PC-3 (cell line): ENCODE measurements at regions not wholly inside any gene's neighbourhood (a gene's known extent, or its start where the extent isn't known, plus 50 kb on each side); places are given as distances from the start of the nearest gene placed in this dataset.

Experiments used
- ATAC-seq: fragments of 200-7000 bp; cut with Tn5 transposase; 2 replicates; pipeline ENCODE4 v1.9.1; 2020; ENCODE audit warnings: mild to moderate bottlenecking, moderate library complexity
- BruUV-seq: library from RNA; stranded (reverse); fragments of 400-500 nt; replicated peaks from 2 replicates; lab custom pipeline; 2021; lab: Mats Ljungman, UMichigan
- CTCF ChIA-PET: fragments of 300-600 bp; sonication (Branson Sonifier 250); formaldehyde crosslinking; loops from one replicate; lab custom pipeline; 2022; ENCODE audit warnings: antibody characterized with exemption; lab: Charles Lee
- POLR2A ChIA-PET: fragments of 300-600 bp; sonication (Branson Sonifier 250); formaldehyde crosslinking; loops from one replicate; lab custom pipeline; 2022; ENCODE audit warnings: antibody characterized with exemption; ENCODE audit not compliant: unreplicated experiment; lab: Charles Lee
- DNase-seq: peaks from one replicate; pipeline ENCODE4 v3.0.0-alpha.2; 2015
- H2AFZ ChIP-seq: fragments of 300-600 bp; sonication (generic); 2 replicates; pipeline ENCODE4 v1.6.0; 2016; ENCODE audit warnings: antibody characterized with exemption, low read length
- H3F3A ChIP-seq: fragments of 300-600 bp; sonication (generic); one replicate; pipeline ENCODE4 v1.6.0; 2017; ENCODE audit warnings: antibody characterized with exemption, low read length, control low read depth, mild to moderate bottlenecking; ENCODE audit not compliant: unreplicated experiment
- H3K27ac ChIP-seq: fragments of 300-600 bp; sonication (generic); 2 replicates; pipeline ENCODE4 v1.5.1; 2016; ENCODE audit warnings: mild to moderate bottlenecking, low read length
- H3K27me3 ChIP-seq: fragments of 300-600 bp; sonication (generic); 2 replicates; pipeline ENCODE4 v1.6.1; 2016; ENCODE audit warnings: low read length, mixed read lengths
- H3K36me3 ChIP-seq: fragments of 300-600 bp; sonication (generic); 2 replicates; pipeline ENCODE4 v1.6.1; 2016; ENCODE audit warnings: low read depth, mixed run types, low read length, mixed read lengths
- H3K4me1 ChIP-seq: fragments of 300-600 bp; sonication (generic); 2 replicates; pipeline ENCODE4 v1.5.1; 2016; ENCODE audit warnings: low read length; ENCODE audit not compliant: insufficient read depth
- H3K4me2 ChIP-seq: fragments of 300-600 bp; sonication (generic); 2 replicates; pipeline ENCODE4 v1.6.0; 2016; ENCODE audit warnings: low read length
- H3K4me3 ChIP-seq: fragments of 300-600 bp; sonication (generic); 2 replicates; pipeline ENCODE4 v1.5.1; 2016; ENCODE audit warnings: mild to moderate bottlenecking, low read length, mixed read lengths
- H3K79me2 ChIP-seq: fragments of 300-600 bp; sonication (generic); 2 replicates; pipeline ENCODE4 v1.6.1; 2017; ENCODE audit warnings: low read length, mixed read lengths
- H3K9ac ChIP-seq: fragments of 300-600 bp; sonication (generic); 2 replicates; pipeline ENCODE4 v1.6.0; 2016; ENCODE audit warnings: mild to moderate bottlenecking, low read length
- H3K9me2 ChIP-seq: fragments of 300-600 bp; sonication (generic); replicated peaks from 2 replicates; pipeline ENCODE4 v1.6.1; 2016; ENCODE audit warnings: mixed run types, low read length, mixed read lengths
- H3K9me3 ChIP-seq: fragments of 300-600 bp; sonication (generic); 2 replicates; pipeline ENCODE4 v1.6.1; 2016; ENCODE audit warnings: low read length, mixed read lengths
- H4K20me1 ChIP-seq: fragments of 300-600 bp; sonication (generic); 2 replicates; pipeline ENCODE4 v1.6.1; 2016; ENCODE audit warnings: low read length, mixed read lengths
- EZH2 ChIP-seq: fragments of 300-600 bp; sonication (generic); IDR thresholded peaks from one replicate; pipeline ENCODE4 v1.6.1; 2017; ENCODE audit warnings: antibody characterized with exemption, mild to moderate bottlenecking, low read length; ENCODE audit not compliant: unreplicated experiment
- EZH2phosphoT487 ChIP-seq: fragments of 300-600 bp; sonication (generic); IDR thresholded peaks from 2 replicates; pipeline ENCODE4 v1.6.1; 2018; ENCODE audit warnings: mild to moderate bottlenecking, antibody characterized with exemption, low read length, borderline replicate concordance
- intact Hi-C: fragments of 100-400 bp; cut with micrococcal nuclease; formaldehyde crosslinking; loops from 2 replicates; pipeline ENCODE4 v1.9.0; 2023
- TF ChIP-seq, protein P1 (sequence below): fragments of 300-600 bp; sonication (generic); conservative IDR thresholded peaks from 2 replicates; pipeline ENCODE4 v1.5.1; 2017; ENCODE audit warnings: antibody characterized with exemption, low read depth, mild to moderate bottlenecking, low read length

GRCh38 chr3:40873476-40873875 lies 325.8 kb upstream of the CTNNB1 start:
- H2AFZ ChIP-seq = no peak overlapping the region
- no peaks in the 10 kb centered on the region for H3K79me2 ChIP-seq
- DNase-seq (no peak), ATAC-seq (no peak)
- TF ChIP-seq EZH2phosphoT487 (no peak), EZH2 (no peak)
- TF ChIP-seq, protein P1, sequence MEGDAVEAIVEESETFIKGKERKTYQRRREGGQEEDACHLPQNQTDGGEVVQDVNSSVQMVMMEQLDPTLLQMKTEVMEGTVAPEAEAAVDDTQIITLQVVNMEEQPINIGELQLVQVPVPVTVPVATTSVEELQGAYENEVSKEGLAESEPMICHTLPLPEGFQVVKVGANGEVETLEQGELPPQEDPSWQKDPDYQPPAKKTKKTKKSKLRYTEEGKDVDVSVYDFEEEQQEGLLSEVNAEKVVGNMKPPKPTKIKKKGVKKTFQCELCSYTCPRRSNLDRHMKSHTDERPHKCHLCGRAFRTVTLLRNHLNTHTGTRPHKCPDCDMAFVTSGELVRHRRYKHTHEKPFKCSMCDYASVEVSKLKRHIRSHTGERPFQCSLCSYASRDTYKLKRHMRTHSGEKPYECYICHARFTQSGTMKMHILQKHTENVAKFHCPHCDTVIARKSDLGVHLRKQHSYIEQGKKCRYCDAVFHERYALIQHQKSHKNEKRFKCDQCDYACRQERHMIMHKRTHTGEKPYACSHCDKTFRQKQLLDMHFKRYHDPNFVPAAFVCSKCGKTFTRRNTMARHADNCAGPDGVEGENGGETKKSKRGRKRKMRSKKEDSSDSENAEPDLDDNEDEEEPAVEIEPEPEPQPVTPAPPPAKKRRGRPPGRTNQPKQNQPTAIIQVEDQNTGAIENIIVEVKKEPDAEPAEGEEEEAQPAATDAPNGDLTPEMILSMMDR = no peak
- no TSS peak for BruUV-seq
- ChIA-PET POLR2A (no interaction called here), CTCF (no interaction called here)
- H3K9me2 ChIP-seq = no peaks in the 10 kb centered on the region
- no peak overlapping the region for H3K4me2 ChIP-seq
- peaks cover 9% of the 10 kb centered on the region; the same call in 1 of the 2 replicates for H3K27me3 ChIP-seq
- H3K36me3 ChIP-seq = no peaks in the 10 kb centered on the region
- no peaks in the 10 kb centered on the region for H3F3A ChIP-seq
- no peaks in the 10 kb centered on the region for H3K9me3 ChIP-seq
- intact Hi-C loops = no loop called here
- no peaks in the 10 kb centered on the region for H4K20me1 ChIP-seq
- H3K9ac ChIP-seq = no peak overlapping the region
- no peak overlapping the region for H3K4me3 ChIP-seq
- no peaks in the 10 kb centered on the region for H3K4me1 ChIP-seq
- H3K27ac ChIP-seq = no peak overlapping the region

DNA sequence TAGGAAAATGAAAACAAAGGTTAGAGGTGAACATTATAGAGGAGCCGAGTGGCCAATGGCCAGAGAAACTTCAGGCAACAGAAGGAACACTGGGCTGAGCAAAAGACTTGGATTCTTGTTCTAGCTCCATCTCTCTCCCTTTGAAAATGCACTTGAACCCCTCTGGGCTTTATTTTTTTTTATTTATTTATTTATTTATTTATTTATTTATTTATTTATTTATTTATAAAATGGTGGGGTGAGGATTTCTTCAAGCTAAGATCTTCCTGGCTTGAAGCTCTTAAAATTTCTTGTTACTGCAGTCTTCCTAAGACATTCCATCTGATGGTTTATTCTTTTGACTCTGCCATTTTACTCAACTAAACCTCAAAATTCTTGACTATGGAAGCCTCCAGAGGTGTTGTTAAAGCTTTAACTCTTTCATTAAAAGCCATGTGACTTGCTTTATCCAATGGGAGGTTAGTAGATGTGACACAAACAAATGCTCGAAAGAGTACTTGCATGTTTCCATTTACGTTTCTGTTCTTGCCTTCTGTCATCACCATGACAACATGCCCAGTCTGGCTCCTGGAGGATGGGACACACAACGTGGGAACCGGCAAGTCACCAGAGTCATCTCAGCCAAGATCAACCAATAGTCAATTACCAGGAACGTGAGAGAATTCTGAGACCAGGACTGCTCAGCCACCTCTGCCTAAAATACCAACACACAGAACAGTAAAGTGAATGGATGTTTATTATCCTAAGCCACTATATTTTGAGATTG lies 325.2 kb upstream of the CTNNB1 start:
- Histone ChIP-seq H3K4me3 (no peak overlapping the region), H3K27me3 (peaks cover 9% of the 10 kb centered on the region; the same call in 1 of the 2 replicates), H4K20me1 (no peaks in the 10 kb centered on the region), H3K9me2 (no peaks in the 10 kb centered on the region), H3K4me1 (no peaks in the 10 kb centered on the region), H3F3A (no peaks in the 10 kb centered on the region), H3K36me3 (no peaks in the 10 kb centered on the region), H3K9ac (no peak overlapping the region), H3K79me2 (no peaks in the 10 kb centered on the region), H3K9me3 (no peaks in the 10 kb centered on the region), H3K27ac (no peak overlapping the region), H3K4me2 (no peak overlapping the region), H2AFZ (no peak overlapping the region)
- TF ChIP-seq, protein P1 = no peak
- no peak for TF ChIP-seq EZH2
- no peak for TF ChIP-seq EZH2phosphoT487
- ATAC-seq (no peak), DNase-seq (no peak)
- intact Hi-C loops = no loop called here
- POLR2A ChIA-PET = no interaction called here
- CTCF ChIA-PET = no interaction called here
- BruUV-seq = no TSS peak

GRCh38 chr3:40875581-40875980 lies 323.7 kb upstream of the CTNNB1 start:
- Histone ChIP-seq H3K9ac (no peak overlapping the region), H3F3A (no peaks in the 10 kb centered on the region), H3K36me3 (no peaks in the 10 kb centered on the region), H4K20me1 (no peaks in the 10 kb centered on the region), H3K79me2 (no peaks in the 10 kb centered on the region), H3K4me3 (no peak overlapping the region), H2AFZ (no peak overlapping the region), H3K9me3 (no peaks in the 10 kb centered on the region), H3K27me3 (peaks cover 5% of the 10 kb centered on the region; the same call in 1 of the 2 replicates), H3K27ac (no peak overlapping the region), H3K4me1 (no peaks in the 10 kb centered on the region), H3K4me2 (no peak overlapping the region), H3K9me2 (no peaks in the 10 kb centered on the region)
- no peak for DNase-seq
- CTCF ChIA-PET = no interaction called here
- TF ChIP-seq, protein P1 = no peak
- TF ChIP-seq EZH2 = no peak
- TF ChIP-seq EZH2phosphoT487 = no peak
- intact Hi-C loops = no loop called here
- no peak for ATAC-seq
- no TSS peak for BruUV-seq
- POLR2A ChIA-PET = no interaction called here
